ENCODE measurements at regions not wholly inside any gene's neighbourhood (a gene's known extent, or its start where the extent isn't known, plus 50 kb on each side); places are given as distances from the start of the nearest gene placed in this dataset.
"Not testable (repeated sequence)": the region's sequence is repeated elsewhere in the genome, so short reads cannot be mapped to it uniquely, and the experiment has no call there.

GRCh38 chr1:117314951-117315350 is 52.3 kb upstream of the MAN1A2 start:
- not testable (repeated sequence) for DNase-seq

DNA sequence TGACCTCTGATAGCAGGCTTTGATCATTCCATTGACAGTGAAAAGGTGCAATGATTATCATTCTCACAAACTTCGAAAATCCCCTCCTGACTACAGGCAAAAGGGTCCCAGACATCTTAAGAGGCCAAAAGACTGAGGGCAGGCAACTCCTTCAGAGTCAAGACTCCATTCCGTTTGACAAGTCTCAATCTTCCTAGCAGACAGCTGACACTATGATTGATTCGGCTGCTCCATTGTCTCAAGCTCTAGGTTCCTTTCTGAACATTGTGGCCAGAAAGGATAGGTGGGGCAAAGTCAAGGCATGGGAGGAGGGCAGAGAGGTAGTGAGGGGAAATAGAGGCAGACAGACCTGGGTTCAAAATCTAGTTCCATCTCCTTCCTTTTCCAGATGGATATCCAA is 53.7 kb upstream of the MAN1A2 start:
- DNase-seq = no peak
- TF ChIP-seq POLR2A (IDR thresholded peaks at IDR 0.05; ENCODE audit: low read length) (no peak), GATA1 (IDR thresholded peaks at IDR 0.05; ENCODE audit: low read depth, low read length) (no peak)

DNA sequence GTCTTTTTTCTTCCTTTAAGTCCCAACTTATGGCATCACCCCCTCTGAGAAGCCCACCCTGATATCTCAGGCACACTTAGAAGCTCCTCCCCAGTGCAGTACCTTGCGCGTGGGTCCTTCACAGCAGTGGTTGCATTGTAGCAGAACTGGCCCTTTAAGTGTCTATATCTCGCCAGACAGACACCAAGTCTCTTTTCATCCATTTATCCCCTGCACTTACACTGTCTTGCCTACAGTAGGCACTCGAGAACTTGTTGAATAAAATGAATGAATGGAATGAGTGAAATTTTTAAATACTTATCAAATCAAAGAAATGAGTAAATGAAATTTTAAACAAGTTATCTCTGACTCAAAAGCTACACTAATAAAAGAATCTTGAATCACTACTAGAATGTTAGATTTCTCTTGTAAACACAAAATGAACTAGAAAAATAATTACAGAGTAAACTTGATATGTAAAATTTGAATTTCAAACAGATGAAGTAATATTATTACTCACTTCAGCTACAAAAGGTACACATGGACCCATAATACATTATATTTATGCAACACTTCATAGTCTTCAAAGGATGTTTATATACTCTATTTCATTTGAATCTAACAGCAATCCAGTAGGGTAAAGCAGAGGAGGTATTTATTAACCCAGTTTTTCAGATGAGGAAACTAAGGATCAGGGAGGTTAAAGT is 54.7 kb upstream of the MAN1A2 start:
- peak; percentile 13 to 27 for DNase-seq
- no peak for TF ChIP-seq POLR2A (IDR thresholded peaks at IDR 0.05; ENCODE audit: low read length)
- TF ChIP-seq GATA1 (IDR thresholded peaks at IDR 0.05; ENCODE audit: low read depth, low read length) = no peak

GRCh38 chr1:117308311-117308916 is 58.8 kb upstream of the MAN1A2 start:
- TF ChIP-seq POLR2A (IDR thresholded peaks at IDR 0.05; ENCODE audit: low read length) (no peak), GATA1 (IDR thresholded peaks at IDR 0.05; ENCODE audit: low read depth, low read length) (no peak)
- DNase-seq = no peak

DNA sequence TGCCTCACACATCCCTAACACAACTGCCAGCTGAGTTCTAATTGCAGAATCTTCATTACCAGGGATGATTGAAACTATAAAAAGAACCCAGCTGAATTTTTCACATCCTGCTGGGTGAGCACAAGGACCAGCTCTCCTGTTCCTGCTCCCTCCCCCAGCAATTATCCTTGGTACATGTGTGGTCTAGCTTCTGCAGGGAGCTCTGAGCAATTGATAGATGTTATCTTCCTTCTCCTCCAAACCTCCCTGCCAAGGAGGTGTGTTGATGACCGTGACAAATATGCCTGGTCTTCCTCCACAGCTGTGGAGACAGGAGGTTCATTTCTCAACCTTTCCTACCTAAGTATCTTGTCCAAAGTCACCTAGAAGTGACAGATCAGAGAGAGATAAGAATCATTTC is 65.3 kb upstream of the MAN1A2 start:
- TF ChIP-seq POLR2A (IDR thresholded peaks at IDR 0.05; ENCODE audit: low read length) = no peak
- no peak for TF ChIP-seq GATA1 (IDR thresholded peaks at IDR 0.05; ENCODE audit: low read depth, low read length)
- DNase-seq = no peak

GRCh38 chr1:117300183-117300582 is 67.1 kb upstream of the MAN1A2 start:
- DNase-seq = not testable (repeated sequence)

DNA sequence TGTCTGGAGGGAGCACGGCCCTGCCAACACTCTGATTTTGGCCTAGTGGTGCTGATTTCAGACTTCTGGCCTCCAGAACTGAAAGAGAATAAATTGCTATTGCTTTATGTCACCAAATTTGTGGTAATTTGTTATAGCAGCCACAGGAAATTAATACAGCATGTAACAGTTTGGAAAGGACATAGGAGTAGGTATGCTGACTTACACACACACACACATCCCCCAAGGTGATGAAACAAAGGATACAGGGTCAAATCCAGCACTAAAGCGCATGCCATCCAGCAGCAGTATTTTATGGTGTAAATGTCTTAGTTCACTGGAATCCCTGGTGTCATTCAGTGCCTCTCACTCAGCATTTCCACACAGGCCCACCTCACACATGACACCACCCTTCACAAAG is 72.2 kb upstream of the MAN1A2 start:
- TF ChIP-seq GATA1 (IDR thresholded peaks at IDR 0.05; ENCODE audit: low read depth, low read length) = no peak
- TF ChIP-seq POLR2A (IDR thresholded peaks at IDR 0.05; ENCODE audit: low read length) = no peak
- no peak for DNase-seq

DNA sequence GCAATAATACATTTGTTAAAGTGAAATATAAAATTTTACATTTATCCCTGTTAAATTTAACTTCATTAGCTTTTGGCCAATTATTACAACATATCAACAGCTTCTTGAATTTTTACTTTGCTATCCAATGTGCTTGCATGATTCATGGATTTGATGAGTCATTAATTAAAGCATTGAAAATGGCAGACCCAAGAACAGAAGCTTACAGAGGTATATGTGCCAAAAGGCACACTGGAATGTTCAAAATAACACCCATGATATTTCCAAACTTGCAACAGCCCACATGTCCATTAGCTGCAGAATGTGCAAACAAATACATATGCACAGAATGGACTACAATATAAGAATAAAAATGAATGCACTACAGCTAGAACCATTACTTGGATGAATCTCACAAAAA is 76.4 kb upstream of the MAN1A2 start:
- TF ChIP-seq GATA1 (IDR thresholded peaks at IDR 0.05; ENCODE audit: low read depth, low read length) = no peak
- no peak for TF ChIP-seq POLR2A (IDR thresholded peaks at IDR 0.05; ENCODE audit: low read length)
- no peak for DNase-seq

DNA sequence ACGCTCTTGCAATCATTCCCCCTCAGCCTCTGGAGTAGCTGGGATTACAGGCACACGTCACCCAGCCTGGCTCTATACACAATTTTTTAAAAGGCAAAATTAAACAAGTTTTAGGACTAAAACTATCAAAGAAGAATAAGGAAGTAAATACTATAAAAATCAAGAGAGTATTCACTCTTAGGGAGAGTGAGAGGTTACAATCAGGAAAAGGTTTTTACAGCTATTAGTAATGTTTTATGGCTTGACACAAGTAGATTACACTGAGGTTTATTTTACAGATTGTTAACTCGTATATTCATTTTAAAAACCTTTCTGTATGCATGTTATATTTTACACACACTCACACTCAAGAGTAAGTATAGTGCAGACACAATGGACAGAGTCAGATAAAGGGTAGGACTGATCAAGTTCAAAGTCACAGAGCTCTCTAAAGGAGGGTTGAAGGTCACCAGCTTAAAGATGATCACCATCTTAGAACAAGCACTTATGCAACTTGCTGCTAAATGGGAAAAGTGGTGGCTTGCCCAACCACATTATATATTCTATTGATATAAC is 77.9 kb upstream of the MAN1A2 start:
- no peak for DNase-seq
- TF ChIP-seq POLR2A (IDR thresholded peaks at IDR 0.05; ENCODE audit: low read length) (no peak), GATA1 (IDR thresholded peaks at IDR 0.05; ENCODE audit: low read depth, low read length) (no peak)

DNA sequence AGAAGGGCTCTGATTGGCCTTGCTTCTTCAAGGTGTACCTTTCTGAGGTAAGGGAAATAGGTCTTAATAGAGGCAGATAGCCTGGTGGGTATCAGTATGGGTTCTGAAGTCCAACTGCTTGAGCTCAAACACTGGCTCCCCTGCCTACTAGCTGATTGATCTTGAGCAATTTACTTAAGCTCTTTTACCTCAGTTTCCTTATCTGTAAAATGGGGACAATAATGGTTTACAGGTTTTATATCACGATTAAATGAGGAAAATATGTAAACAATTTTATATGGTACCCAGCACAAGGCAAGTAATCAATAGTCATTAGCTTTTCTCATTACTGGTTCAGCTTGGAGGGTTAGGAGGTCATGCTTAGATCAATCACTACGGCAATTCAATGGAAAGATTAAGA is 75.8 kb upstream of the VTCN1 start:
- no peak for TF ChIP-seq GATA1 (IDR thresholded peaks at IDR 0.05; ENCODE audit: low read depth, low read length)
- TF ChIP-seq POLR2A (IDR thresholded peaks at IDR 0.05; ENCODE audit: low read length) = no peak
- DNase-seq = no peak

GRCh38 chr1:117286145-117286544 is 75.4 kb upstream of the VTCN1 start:
- TF ChIP-seq POLR2A (IDR thresholded peaks at IDR 0.05; ENCODE audit: low read length) (no peak), GATA1 (IDR thresholded peaks at IDR 0.05; ENCODE audit: low read depth, low read length) (no peak)
- DNase-seq = no peak

GRCh38 chr1:117284399-117285215 is 73.9 kb upstream of the VTCN1 start:
- TF ChIP-seq POLR2A (IDR thresholded peaks at IDR 0.05; ENCODE audit: low read length) = no peak
- TF ChIP-seq GATA1 (IDR thresholded peaks at IDR 0.05; ENCODE audit: low read depth, low read length) = no peak
- peak; percentile 34 to 46 for DNase-seq

DNA sequence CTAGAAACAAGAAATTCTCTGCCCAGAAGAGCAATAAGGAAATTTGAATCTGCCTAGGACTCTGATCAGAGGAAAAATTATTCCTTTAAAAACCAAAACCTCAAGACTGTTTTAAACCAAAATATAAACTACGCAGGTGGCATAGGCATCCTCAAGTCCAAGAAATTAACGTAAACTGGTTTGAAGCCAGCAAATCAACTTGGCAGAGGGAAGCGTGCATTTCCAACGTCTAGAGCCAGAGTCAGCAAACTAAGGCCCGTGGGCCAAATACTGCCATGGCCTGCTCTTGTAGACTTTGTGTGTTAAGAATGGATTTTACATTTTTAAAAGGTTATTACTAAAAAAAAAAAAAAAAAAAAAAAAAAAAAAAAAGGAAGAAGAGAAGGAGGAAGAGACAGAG is 67.8 kb upstream of the VTCN1 start:
- no peak for DNase-seq
- no peak for TF ChIP-seq GATA1 (IDR thresholded peaks at IDR 0.05; ENCODE audit: low read depth, low read length)
- no peak for TF ChIP-seq POLR2A (IDR thresholded peaks at IDR 0.05; ENCODE audit: low read length)

GRCh38 chr1:117275055-117275454 is 64.3 kb upstream of the VTCN1 start:
- TF ChIP-seq POLR2A (IDR thresholded peaks at IDR 0.05; ENCODE audit: low read length) (no peak), GATA1 (IDR thresholded peaks at IDR 0.05; ENCODE audit: low read depth, low read length) (no peak)
- no peak for DNase-seq
